ENCODE measurements at regions not wholly inside any gene's neighbourhood (a gene's known extent, or its start where the extent isn't known, plus 50 kb on each side); places are given as distances from the start of the nearest gene placed in this dataset.
A peak's percentile ranks its signal among the peaks of the same experiment; 100 is the strongest.

DNA sequence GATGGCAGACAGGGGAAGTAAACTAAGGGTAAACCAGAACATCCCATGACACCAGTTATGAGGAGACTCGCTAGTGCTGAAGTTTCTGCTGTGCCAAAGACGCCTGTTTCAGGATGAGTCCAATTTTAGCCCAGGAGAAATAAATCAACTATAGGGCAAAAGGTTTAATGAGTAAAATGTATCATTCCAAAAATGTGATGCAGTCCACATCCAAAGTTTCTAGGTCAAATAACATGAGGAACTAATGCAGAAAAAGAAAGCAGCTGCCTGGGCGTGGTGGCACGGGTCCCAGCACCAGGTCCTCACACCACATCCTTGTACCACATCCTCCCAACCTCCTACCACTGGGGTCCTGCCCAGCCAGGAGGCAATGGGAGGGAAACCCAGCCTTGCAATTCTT lies 126.9 kb upstream of the CTAGE1 start:
- DNase-seq (ENCODE audit: low read depth, low spot score), result no peak

DNA sequence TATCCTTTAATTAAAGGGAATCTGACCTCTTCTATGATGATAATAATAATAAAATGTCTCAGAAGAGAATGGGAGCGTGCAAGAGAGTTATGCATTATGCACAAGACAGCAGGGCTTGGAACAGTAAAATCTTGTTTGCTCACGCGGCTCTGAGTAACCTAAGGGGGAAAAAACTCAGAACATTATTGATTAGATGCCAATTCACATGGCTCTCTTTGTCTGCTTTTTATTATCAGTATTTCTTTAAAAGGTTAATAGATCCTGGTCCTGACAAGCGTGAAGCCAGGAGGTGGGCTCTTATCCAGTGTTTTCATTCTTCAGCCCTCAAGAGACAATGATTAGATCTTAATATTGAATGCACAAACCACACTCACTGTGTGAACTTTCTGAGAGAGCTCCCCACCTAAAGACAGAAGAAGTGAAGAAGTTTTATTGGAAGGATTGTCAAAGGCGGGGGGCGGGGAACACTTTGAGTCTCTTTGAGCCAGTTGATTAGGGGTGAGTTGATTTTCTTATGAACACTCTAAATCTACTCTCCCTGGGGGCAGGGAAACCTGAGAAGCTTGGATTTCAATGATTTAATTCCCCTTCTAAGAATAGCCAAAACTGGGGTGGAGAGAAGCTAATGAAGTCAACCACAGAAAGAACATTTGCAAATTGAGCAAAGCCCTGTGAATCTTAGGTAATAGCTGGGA lies 127.5 kb upstream of the CTAGE1 start:
- no peak for DNase-seq (ENCODE audit: low read depth, low spot score)

DNA sequence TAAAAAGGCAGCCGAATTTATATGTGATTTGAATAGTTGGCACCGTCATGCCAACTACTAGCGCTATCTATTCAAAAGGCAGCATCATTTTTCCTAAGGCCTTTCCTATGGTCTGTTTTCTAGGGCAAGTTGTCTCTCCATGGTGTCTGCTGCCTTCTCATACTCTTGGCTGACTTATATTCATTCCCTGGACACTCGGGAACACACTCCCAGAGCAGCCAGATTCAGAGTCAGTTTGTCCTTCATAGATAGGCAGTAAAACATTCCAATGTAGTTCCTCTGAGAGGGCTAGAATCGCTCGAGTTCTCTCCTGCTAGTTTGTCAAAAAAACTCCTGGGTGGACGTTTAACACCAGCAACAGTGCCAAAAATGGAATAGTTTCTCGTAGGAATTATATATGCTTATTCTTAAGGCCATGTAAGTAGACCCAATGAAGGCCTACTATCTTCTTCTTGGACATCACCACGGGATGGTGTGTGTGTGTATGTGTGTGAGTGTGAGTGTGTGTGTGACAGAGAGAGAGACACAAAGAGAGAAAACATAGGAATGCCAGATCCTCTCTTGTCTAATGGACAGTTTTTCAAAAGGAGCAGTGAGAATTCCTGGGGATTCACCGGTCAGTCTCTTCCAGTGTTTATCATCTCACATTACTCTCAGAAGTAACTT lies 129.3 kb upstream of the CTAGE1 start:
- no peak for DNase-seq (ENCODE audit: low read depth, low spot score)

- DNase-seq (ENCODE audit: low read depth, low spot score), result no peak
Measured at GRCh38 chr18:22547807-22548561, 130.3 kb upstream of the CTAGE1 start.

GRCh38 chr18:22549260-22549937 lies 131.7 kb upstream of the CTAGE1 start:
- no peak for DNase-seq (ENCODE audit: low read depth, low spot score)

GRCh38 chr18:22550366-22550765 lies 132.7 kb upstream of the CTAGE1 start:
- no peak for DNase-seq (ENCODE audit: low read depth, low spot score)

DNA sequence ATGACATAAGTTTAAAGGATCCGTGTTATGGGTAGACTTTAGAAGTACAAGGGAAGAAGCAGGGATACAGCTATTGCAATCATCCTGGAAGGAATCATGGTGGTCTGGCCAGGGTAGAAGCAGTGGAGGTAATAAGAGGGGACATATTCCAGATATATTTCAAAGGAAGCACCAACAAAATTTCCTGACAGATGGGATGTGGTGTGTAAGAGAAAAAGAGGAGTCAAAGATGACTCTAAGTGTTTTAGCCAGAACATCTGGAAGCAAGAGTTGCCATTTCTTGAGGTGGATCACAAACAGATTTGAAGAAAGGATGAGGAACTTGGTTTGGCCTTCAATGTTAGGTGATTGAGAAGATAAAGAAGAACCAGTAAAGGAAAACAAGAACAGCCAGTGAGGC lies 133.1 kb upstream of the CTAGE1 start:
- DNase-seq (ENCODE audit: low read depth, low spot score), result no peak

GRCh38 chr18:22551536-22552151 lies 133.9 kb upstream of the CTAGE1 start:
- peak; percentile 95 for DNase-seq (ENCODE audit: low read depth, low spot score)

- peak; percentile 68 for DNase-seq (ENCODE audit: low read depth, low spot score)
Measured at GRCh38 chr18:22552254-22552653, 134.5 kb upstream of the CTAGE1 start.

DNA sequence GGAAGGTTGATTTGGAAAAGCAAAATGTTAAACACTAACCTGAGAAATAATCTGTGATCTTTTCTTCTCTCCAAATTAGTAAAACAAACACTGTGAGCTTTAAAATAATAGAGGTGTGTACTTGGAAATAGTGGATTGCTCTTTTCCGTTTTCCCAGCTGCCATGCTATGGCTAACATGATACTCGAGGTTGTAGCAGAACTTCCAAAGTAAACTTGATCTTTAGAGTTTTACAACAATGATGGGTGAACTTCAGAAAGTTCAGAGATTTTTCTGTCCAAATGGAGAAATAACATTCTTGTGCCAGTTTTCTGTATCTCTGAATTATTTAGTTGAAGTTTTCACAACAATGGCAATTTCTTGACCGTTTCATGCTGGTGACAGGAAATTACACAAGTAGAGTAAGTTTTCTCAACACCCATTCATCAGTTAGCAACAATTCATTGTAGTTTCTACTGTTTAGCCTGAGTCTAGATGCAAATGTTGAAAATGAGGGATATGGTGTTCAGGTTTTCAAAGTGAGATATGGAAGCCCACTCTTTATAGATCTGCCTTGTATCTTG lies 135.3 kb upstream of the CTAGE1 start:
- no peak for DNase-seq (ENCODE audit: low read depth, low spot score)

GRCh38 chr18:22556222-22557167 lies 138.8 kb upstream of the CTAGE1 start:
- peak; percentile 86 for DNase-seq (ENCODE audit: low read depth, low spot score)

DNA sequence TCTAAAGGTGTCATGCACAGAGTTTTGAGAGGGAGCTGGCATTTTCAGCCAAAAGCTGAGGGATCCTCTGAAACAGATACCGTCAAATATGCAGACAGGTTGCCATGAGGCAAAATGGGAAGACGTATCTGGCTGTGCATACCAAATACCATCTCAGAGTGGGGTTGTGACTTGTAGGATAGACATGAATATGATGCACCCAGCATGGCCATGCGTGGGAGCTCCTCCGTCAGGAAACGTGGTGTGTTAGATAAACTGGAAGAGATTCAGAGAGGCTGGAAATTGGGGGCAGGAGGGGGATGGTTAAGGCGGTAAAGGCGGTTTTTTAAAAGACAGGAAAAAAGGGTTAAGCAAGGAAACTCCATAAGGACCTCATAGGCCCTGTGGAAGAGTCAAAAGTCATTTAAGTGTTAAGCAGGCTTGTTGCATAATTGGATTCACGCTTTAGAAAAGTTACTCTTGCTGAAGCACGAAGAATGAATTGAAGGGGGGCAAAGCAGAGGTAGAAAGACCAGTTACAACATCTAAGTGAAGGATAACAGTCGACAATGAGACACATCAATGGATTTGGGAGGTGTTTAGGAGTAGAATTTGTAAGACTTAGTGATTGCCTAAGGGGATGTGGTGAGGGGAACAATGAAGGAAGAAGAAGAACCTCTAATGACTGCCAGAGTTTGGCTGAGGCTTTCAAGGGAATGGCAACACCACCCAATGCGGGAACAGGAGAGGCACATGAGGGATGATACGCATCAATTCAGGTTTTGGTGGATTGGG lies 139.6 kb upstream of the CTAGE1 start:
- no peak for DNase-seq (ENCODE audit: low read depth, low spot score)

DNA sequence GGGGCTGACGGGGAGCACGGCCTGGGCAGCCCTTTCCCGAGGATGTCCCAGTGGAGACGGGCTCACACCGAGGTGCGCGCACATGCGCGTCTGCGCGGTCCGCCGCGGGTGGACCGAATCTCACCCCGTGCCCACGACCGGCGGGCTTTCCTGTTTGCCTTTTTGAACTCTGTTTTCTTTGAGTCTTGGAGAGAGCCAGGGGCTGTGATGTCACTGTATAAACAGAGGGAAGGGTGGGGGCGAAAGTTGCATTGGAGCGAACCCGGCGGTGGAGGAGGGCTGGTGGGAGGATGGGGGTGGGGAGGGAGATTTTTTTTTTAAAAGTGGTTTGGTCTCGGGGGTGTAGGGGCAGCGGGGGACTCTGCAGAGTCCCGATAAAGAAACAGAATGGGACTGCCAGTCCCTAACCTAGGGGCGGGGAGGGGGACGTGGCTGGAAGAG lies 141.2 kb upstream of the CTAGE1 start:
- DNase-seq (ENCODE audit: low read depth, low spot score), result peak; percentile 91

- peak; percentile 82 for DNase-seq (ENCODE audit: low read depth, low spot score)
Measured at GRCh38 chr18:22559414-22560274, 141.9 kb upstream of the CTAGE1 start.

DNA sequence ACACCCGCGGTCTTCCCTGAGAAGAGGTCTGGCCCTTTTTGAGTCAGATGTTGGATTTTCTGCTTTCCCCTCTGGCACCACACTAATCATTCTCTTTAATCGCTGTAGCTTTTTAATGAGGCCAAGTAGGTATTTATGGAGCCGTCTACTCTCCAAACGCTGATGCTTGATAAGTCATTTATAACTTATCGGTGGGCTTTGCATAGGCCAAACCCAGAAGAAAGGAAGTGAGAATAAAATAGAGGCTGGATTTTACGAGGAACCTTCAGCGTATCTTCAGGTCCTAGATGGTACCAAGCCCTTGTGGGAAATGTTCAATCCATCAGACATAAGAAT lies 142.5 kb upstream of the CTAGE1 start:
- no peak for DNase-seq (ENCODE audit: low read depth, low spot score)

GRCh38 chr18:22560797-22561196 lies 143.1 kb upstream of the CTAGE1 start:
- no peak for DNase-seq (ENCODE audit: low read depth, low spot score)

DNA sequence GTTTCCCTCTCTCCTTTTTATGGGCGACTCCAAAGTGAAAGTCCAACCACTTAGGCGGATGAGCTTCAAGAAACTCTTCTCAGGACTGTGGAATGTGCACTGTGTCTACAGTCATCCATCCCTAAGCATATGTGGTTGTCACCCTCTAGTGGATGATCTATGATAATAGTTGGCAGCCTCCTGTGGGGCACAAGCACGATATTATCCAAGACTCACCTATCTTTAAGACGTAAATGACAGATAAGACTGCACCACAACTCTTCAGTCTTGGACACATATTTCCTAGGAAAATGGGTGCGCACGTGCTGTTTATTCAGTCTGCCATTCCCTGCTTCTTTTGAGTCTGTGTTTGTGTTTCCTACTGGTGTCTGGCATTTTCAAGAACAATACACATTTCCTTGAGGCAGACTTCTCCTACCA lies 145.5 kb upstream of the CTAGE1 start:
- DNase-seq (ENCODE audit: low read depth, low spot score), result peak; percentile 91

DNA sequence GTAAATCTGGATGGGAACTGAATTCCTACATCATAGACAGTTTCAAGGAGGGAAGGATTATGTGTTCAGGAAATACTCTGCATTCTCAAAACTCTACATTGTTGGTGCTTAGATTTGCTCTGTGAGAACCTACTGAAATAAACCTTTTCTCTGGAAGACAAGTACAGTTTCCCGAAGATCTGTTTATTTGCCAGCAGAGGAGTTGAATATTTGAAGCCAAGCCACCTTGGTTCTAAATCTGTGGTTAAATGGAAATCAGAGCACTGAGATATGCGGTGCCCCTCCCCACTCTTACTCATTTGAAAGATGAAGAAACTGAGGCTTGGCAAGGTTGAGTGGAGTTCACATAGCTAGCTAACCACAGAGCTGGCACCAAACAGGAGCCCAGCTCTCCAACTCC lies 146.3 kb upstream of the CTAGE1 start:
- peak; percentile 92 for DNase-seq (ENCODE audit: low read depth, low spot score)
